HepG2 (cell line): ENCODE measurements at regions not wholly inside any gene's neighbourhood (a gene's known extent, or its start where the extent isn't known, plus 50 kb on each side); places are given as distances from the start of the nearest gene placed in this dataset.
A peak's percentile ranks its signal among the peaks of the same experiment; 100 is the strongest.

ENCODE experiments used
- ATAC-seq: fragments of 200-7000 bp; cut with Tn5 transposase; 3 replicates; pipeline ENCODE4 v1.9.1; 2020; ENCODE audit warnings: mild to moderate bottlenecking, moderate library complexity
- BruUV-seq: library from RNA; stranded (reverse); fragments of 400-500 nt; replicated peaks from 2 replicates; lab custom pipeline; 2021; lab: Mats Ljungman, UMichigan
- CTCF ChIA-PET: fragments of 300-600 bp; formaldehyde crosslinking; extraction: SDS; loops from one replicate; lab custom pipeline; 2021; ENCODE audit warnings: low total read pairs, inconsistent platforms, low intra/inter-chr PET ratio; lab: Yijun Ruan, JAX
- POLR2A ChIA-PET: fragments of 350-600 bp; sonication (Branson Sonifier 250); formaldehyde crosslinking; loops from one replicate; lab custom pipeline; 2020; ENCODE audit warnings: antibody characterized with exemption, inconsistent platforms; lab: Yijun Ruan, JAX
- DNase-seq: peaks from one replicate; pipeline ENCODE4 v3.0.0-alpha.2; 2015; ENCODE audit warnings: low spot score
- FAIRE-seq: peaks from 3 replicates; lab custom pipeline; 2011; peaks lifted over from hg19 to GRCh38; lab: Jason Lieb, UNC
- H2AFZ ChIP-seq: one replicate; pipeline ENCODE4 v1.6.1; 2011; ENCODE audit warnings: low read length, inconsistent platforms
- H3K27ac ChIP-seq: fragments of 300-600 bp; 3 replicates; pipeline ENCODE4 v1.8.0; 2011; ENCODE audit warnings: mixed run types, mild to moderate bottlenecking, mixed read lengths, low read length, inconsistent platforms; ENCODE audit not compliant: insufficient read depth; ENCODE audit errors: extremely low read length
- H3K27me3 ChIP-seq, 2 experiments: fragments of 200-600 bp in 1 of 2; 2 replicates in 1 of 2; 3 replicates in 1 of 2; pipeline versions ENCODE4 v1.6.0 to v1.8.0; 2011; ENCODE audit warnings: low read length in 2 of 2, mild to moderate bottlenecking in 2 of 2, moderate library complexity in 2 of 2, inconsistent platforms in 1 of 2; ENCODE audit not compliant: insufficient read depth in 2 of 2, control insufficient read depth in 1 of 2
- H3K36me3 ChIP-seq, 2 experiments: fragments of 200-600 bp in 1 of 2; replicated peaks in 1 of 2; 2 replicates in 1 of 2; 3 replicates in 1 of 2; pipeline versions ENCODE4 v1.5.1 to v1.8.0; 2011; ENCODE audit warnings: low read length in 2 of 2, inconsistent platforms in 1 of 2; ENCODE audit not compliant: insufficient read depth in 2 of 2, control insufficient read depth in 1 of 2
- H3K4me1 ChIP-seq: 2 replicates; pipeline ENCODE4 v1.5.1; 2012; ENCODE audit warnings: low read length, inconsistent platforms; ENCODE audit not compliant: insufficient read depth
- H3K4me2 ChIP-seq: 2 replicates; pipeline ENCODE4 v1.6.0; 2011; ENCODE audit warnings: low read depth, low read length, inconsistent platforms
- H3K4me3 ChIP-seq, 3 experiments: fragments of 200-600 bp in 1 of 3; sonication (generic), shearing (Covaris generic) in 1 of 3; replicated peaks in 1 of 3; 2 replicates each; pipeline ENCODE4 v1.5.1; 2011 to 2016; ENCODE audit warnings: low read length in 3 of 3, inconsistent platforms in 2 of 3, low read depth in 2 of 3, mild to moderate bottlenecking in 2 of 3, control low read depth in 1 of 3, mixed read lengths in 1 of 3; ENCODE audit not compliant: insufficient read depth in 1 of 3
- H3K79me2 ChIP-seq: one replicate; pipeline ENCODE4 v1.6.1; 2011; ENCODE audit warnings: low read length, inconsistent platforms; ENCODE audit not compliant: insufficient read depth
- H3K9ac ChIP-seq: 2 replicates; pipeline ENCODE4 v1.6.0; 2011; ENCODE audit warnings: mild to moderate bottlenecking, low read depth, low read length, inconsistent platforms; ENCODE audit not compliant: insufficient read depth
- H3K9me3 ChIP-seq: 2 replicates; pipeline ENCODE4 v1.5.1; 2012; ENCODE audit warnings: mild to moderate bottlenecking, low read length
- H4K20me1 ChIP-seq: 2 replicates; pipeline ENCODE4 v1.6.0; 2011; ENCODE audit warnings: inconsistent platforms, mild to moderate bottlenecking, low read length, moderate library complexity; ENCODE audit not compliant: insufficient read depth
- CCDC6 ChIP-seq: sonication (generic); formaldehyde crosslinking; IDR thresholded peaks from 2 replicates; pipeline ENCODE4 v1.8.1; 2022; ENCODE audit warnings: mild to moderate bottlenecking, missing genetic modification reagents, moderate library complexity
- CEBPB ChIP-seq: IDR thresholded peaks from 2 replicates; pipeline ENCODE4 v1.6.1; 2011; ENCODE audit warnings: low read depth, low read length, improper control_type of control experiment, borderline replicate concordance
- CEBPG ChIP-seq: IDR thresholded peaks from 2 replicates; pipeline ENCODE4 v1.6.1; 2016
- NFE2 ChIP-seq: sonication (generic); formaldehyde crosslinking; IDR thresholded peaks from 2 replicates; pipeline ENCODE4 v1.4.0; 2020; ENCODE audit warnings: missing genetic modification reagents
- NR3C1 ChIP-seq: sonication (generic); formaldehyde crosslinking; IDR thresholded peaks from 2 replicates; pipeline ENCODE4 v1.4.0; 2020; ENCODE audit warnings: missing genetic modification reagents
- POLR2A ChIP-seq, 2 experiments: IDR thresholded peaks; 2 replicates each; pipeline ENCODE4 v1.6.1; 2011; ENCODE audit warnings: low read depth in 2 of 2, low read length in 2 of 2, mild to moderate bottlenecking in 1 of 2, moderate library complexity in 1 of 2; ENCODE audit not compliant: insufficient read depth in 1 of 2
- SIN3B ChIP-seq: fragments of 150-350 bp; IDR thresholded peaks from 2 replicates; pipeline ENCODE4 v1.6.1; 2014; ENCODE audit warnings: low read length
- STAG1 ChIP-seq: sonication (generic); formaldehyde crosslinking; IDR thresholded peaks from 2 replicates; pipeline ENCODE4 v1.4.0; 2020; ENCODE audit warnings: missing genetic modification reagents
- WGBS: methylation state at CpG from one replicate; pipeline ENCODE4 v1.1.6; 2017; ENCODE audit warnings: low lambda C conversion rate; 5-methylcytosine and 5-hydroxymethylcytosine counted together
- in situ Hi-C: cut with HindIII; loops from 2 replicates; pipeline ENCODE4 v1.10.0; 2017; ENCODE audit warnings: low pct_unique_long_range_greater_than_20kb; ENCODE audit not compliant: extremely low pct_ligation_motif_present
- intact Hi-C: fragments of 100-400 bp; cut with micrococcal nuclease; formaldehyde crosslinking; loops from one replicate; pipeline ENCODE4 v1.10.0; 2022; ENCODE audit not compliant: unreplicated experiment
- TF ChIP-seq, protein P1 (sequence below): sonication (generic); formaldehyde crosslinking; IDR thresholded peaks from 2 replicates; pipeline ENCODE4 v1.5.0; 2020; ENCODE audit warnings: mild to moderate bottlenecking, missing genetic modification reagents, moderate library complexity
- TF ChIP-seq, protein P2 (sequence below): IDR thresholded peaks from 2 replicates; pipeline ENCODE4 v1.6.1; 2016; ENCODE audit warnings: missing compliant biosample characterization, missing genetic modification reagents, borderline replicate concordance

DNA sequence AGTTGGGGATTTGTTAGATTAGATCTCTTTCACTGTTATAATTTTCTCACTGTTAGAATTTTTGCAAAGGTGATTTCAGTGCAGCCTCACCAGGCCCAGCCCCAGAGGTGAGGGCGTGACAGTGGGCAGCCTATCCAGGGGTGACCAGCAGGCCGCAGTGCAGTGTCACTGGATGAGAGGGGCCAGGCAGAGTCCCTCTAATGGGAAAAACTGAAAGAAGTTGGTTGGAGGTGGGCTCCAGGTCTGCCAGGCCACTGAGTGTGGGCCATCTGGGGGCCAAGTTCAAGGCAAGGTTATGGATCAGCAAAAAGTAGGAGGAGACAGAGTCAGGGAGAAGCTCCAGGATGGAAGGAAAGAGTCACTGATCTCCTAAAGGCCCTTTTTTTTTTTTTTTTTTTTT lies 90.5 kb upstream of the SDK1 start:
- ATAC-seq (peak; percentile 75), FAIRE-seq (no peak), DNase-seq (no peak)
- no peaks in the 10 kb centered on the region for H4K20me1 ChIP-seq
- no peaks in the 10 kb centered on the region for H3K36me3 ChIP-seq
- no peaks in the 10 kb centered on the region for H3K27me3 ChIP-seq
- no peak overlapping the region for H3K9ac ChIP-seq
- CTCF ChIA-PET = no interaction called here
- H3K4me3 ChIP-seq = no peak overlapping the region
- no peak overlapping the region for H3K27ac ChIP-seq
- POLR2A ChIA-PET = no interaction called here
- no peak overlapping the region for H2AFZ ChIP-seq
- in situ Hi-C loops (no loop called here), intact Hi-C loops (no loop called here)
- no peak overlapping the region for H3K4me2 ChIP-seq
- TF ChIP-seq POLR2A (IDR thresholded peaks at IDR 0.05; ENCODE audit: insufficient read depth in 1 of 2, low read depth in 2 of 2, low read length in 2 of 2) (no peak), STAG1 (CRISPR knock-in tag) (peak; percentile 37; the same call in 1 of the 2 replicates), CCDC6 (CRISPR knock-in tag) (no peak), SIN3B (no peak), NFE2 (CRISPR knock-in tag) (no peak), NR3C1 (CRISPR knock-in tag) (no peak)
- TF ChIP-seq, protein P1, sequence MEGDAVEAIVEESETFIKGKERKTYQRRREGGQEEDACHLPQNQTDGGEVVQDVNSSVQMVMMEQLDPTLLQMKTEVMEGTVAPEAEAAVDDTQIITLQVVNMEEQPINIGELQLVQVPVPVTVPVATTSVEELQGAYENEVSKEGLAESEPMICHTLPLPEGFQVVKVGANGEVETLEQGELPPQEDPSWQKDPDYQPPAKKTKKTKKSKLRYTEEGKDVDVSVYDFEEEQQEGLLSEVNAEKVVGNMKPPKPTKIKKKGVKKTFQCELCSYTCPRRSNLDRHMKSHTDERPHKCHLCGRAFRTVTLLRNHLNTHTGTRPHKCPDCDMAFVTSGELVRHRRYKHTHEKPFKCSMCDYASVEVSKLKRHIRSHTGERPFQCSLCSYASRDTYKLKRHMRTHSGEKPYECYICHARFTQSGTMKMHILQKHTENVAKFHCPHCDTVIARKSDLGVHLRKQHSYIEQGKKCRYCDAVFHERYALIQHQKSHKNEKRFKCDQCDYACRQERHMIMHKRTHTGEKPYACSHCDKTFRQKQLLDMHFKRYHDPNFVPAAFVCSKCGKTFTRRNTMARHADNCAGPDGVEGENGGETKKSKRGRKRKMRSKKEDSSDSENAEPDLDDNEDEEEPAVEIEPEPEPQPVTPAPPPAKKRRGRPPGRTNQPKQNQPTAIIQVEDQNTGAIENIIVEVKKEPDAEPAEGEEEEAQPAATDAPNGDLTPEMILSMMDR (CRISPR knock-in tag) = peak; percentile 39
- no peaks in the 10 kb centered on the region for H3K4me1 ChIP-seq
- BruUV-seq = no TSS peak
- no peaks in the 10 kb centered on the region for H3K79me2 ChIP-seq
- H3K9me3 ChIP-seq = no peaks in the 10 kb centered on the region
- 47% methylated on average over 2 of the region's 2 CpGs for WGBS

DNA sequence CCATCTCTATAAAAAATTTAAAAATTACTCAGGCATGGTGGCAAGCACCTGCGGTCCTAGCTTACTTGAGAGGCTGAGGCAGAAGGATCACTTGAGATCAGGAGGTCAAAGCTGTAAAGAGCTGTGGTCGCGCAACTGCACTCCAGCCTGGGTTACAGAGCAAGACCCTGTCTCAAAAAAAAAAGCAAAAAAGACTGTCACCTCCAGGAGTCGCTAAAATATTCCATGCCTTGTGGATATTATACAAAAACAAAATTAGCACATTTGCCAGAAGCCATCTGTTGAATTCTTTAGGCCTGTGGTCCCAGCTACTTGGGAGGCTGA lies 87.0 kb upstream of the SDK1 start:
- DNase-seq = no peak
- FAIRE-seq = no peak
- intact Hi-C loops = no loop called here
- H4K20me1 ChIP-seq = no peaks in the 10 kb centered on the region
- no peak for ATAC-seq
- 39% methylated on average over 4 of the region's 4 CpGs for WGBS
- ChIA-PET CTCF (no interaction called here), POLR2A (no interaction called here)
- TF ChIP-seq CEBPB (peak; percentile 55; the same call in 1 of the 2 replicates), CEBPG (0 out of 2 replicates have a peak, but pooled peaks have one; percentile 21)
- TF ChIP-seq, protein P2, sequence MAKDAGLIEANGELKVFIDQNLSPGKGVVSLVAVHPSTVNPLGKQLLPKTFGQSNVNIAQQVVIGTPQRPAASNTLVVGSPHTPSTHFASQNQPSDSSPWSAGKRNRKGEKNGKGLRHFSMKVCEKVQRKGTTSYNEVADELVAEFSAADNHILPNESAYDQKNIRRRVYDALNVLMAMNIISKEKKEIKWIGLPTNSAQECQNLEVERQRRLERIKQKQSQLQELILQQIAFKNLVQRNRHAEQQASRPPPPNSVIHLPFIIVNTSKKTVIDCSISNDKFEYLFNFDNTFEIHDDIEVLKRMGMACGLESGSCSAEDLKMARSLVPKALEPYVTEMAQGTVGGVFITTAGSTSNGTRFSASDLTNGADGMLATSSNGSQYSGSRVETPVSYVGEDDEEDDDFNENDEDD = no peak
- no peaks in the 10 kb centered on the region for H3K36me3 ChIP-seq
- H3K27ac ChIP-seq = no peak overlapping the region
- no peak overlapping the region for H3K4me3 ChIP-seq
- BruUV-seq = no TSS peak
- no peak overlapping the region for H2AFZ ChIP-seq
- H3K27me3 ChIP-seq = 0 out of 5 replicates have a peak, but pooled peaks cover 0 to 3% of the 10 kb centered on the region in 2 experiments
- no peaks in the 10 kb centered on the region for H3K9me3 ChIP-seq
- no peak overlapping the region for H3K4me2 ChIP-seq
- H3K9ac ChIP-seq = no peak overlapping the region
- in situ Hi-C loops = no loop called here
- no peaks in the 10 kb centered on the region for H3K79me2 ChIP-seq
- H3K4me1 ChIP-seq = peaks cover 12% of the 10 kb centered on the region
